ENCODE measurements at regions not wholly inside any gene's neighbourhood (a gene's known extent, or its start where the extent isn't known, plus 50 kb on each side); places are given as distances from the start of the nearest gene placed in this dataset.

DNA sequence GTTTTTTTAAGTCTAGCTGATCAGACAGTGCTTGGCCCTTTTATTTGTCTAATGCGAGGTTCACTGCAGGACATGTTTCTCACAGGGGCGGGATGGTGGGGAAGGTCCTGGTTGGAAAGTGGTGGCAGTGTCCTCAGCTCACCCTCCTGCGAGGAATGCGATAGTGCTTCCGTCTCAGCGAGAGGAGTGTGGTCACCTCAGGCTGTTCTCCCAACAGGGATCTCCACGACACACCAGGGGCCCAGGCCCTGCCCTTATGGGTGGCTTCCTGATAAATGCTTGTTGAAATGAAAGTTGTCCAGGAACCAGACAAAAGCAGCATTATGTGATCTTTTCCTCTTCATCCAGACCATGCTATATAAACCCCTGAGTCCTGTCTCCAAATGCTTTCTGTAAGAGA lies 70.1 kb downstream of the BOLA3 start:
- Histone ChIP-seq H3K4me3 (ENCODE audit: low read length in 3 of 3) (no peak overlapping the region), H3K36me3 (ENCODE audit: control insufficient read depth in 3 of 3, insufficient read depth in 3 of 3, low read length in 3 of 3) (peaks cover 8 to 16% (median 14%) of the 10 kb centered on the region in 3 donors), H3K27me3 (ENCODE audit: control insufficient read depth in 3 of 3, insufficient read depth in 3 of 3, low read length in 3 of 3) (no peaks in the 10 kb centered on the region), H3K27ac (ENCODE audit: low read depth, low read length) (no peak overlapping the region), H3K4me1 (ENCODE audit: control insufficient read depth in 3 of 3, insufficient read depth in 3 of 3, low read length in 3 of 3) (peaks cover 0 to 6% (median 2%) of the 10 kb centered on the region in 3 donors), H3K9ac (ENCODE audit: low read depth in 1 of 3, low read length in 3 of 3) (peak overlapping the region in 1 of 3 donors; percentile 40), H3K9me3 (ENCODE audit: control insufficient read depth in 3 of 3, low read length in 3 of 3) (no peaks in the 10 kb centered on the region)

DNA sequence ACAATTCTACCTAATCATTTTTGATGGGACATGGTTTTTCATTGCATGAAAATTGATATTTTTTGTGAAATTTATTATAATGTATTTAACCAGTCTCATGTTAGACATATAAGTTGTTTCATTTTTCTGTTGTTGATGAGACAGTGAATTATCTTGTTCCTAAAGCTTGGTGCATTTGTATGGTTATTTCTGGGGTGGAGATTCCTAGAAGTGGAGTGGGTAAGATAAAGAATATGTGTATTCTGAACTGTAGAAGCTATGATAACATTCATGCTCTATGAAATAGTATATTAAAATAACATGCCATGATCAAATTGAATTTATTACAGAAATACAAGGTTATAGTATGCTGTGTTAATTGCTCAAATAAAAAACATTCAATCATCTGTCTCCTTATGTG lies 69.2 kb downstream of the BOLA3 start:
- no peak overlapping the region for H3K9ac ChIP-seq (ENCODE audit: low read depth in 1 of 3, low read length in 3 of 3)
- H3K36me3 ChIP-seq (ENCODE audit: control insufficient read depth in 3 of 3, insufficient read depth in 3 of 3, low read length in 3 of 3) = peaks cover 8 to 24% (median 14%) of the 10 kb centered on the region in 3 donors
- H3K4me1 ChIP-seq (ENCODE audit: control insufficient read depth in 3 of 3, insufficient read depth in 3 of 3, low read length in 3 of 3) = peaks cover 0 to 6% (median 2%) of the 10 kb centered on the region in 3 donors

DNA sequence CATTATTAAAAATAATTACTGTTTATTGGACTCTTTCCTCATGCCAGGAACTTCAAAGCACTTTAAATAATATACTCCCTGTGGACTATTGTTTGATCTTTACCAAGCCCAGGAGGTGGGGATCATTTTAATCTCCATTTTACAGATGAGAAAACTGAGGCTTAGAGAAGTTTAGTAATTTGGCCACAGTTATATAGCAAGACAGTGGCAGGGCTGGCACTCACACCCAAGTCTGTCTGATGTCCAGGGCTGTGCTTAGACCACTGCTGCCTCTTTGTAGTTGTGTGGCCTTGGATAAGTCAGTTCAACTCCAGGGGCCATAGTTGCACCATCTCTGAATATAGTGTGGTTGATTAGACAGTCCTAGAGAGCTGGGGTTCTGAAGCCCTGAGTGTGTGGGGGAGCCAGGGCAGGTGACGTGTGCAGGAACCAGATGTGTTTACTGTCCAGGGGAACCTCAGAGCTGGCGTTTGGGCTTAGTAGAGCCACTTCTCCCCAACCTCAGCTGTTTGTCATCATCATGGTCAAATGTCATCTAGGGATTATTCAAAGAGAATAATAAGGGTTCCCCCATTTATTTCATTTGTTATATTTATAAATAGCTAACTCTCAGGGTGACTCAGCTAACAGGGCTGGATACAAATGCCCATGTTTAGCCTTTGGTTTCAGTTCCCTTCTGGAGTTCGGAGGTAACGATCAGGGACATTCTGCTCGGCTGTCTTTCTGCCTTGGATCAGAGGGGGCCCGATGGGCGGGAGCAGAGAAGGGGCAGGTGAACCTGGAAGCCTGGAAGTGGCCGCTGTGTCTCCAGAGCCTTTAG lies 68.0 kb downstream of the BOLA3 start:
- Histone ChIP-seq H3K27me3 (ENCODE audit: control insufficient read depth in 3 of 3, insufficient read depth in 3 of 3, low read length in 3 of 3) (no peaks in the 10 kb centered on the region), H3K36me3 (ENCODE audit: control insufficient read depth in 3 of 3, insufficient read depth in 3 of 3, low read length in 3 of 3) (peaks cover 11 to 20% (median 14%) of the 10 kb centered on the region in 3 donors), H3K9ac (ENCODE audit: low read depth in 1 of 3, low read length in 3 of 3) (no peak overlapping the region), H3K27ac (ENCODE audit: low read depth, low read length) (no peak overlapping the region), H3K4me1 (ENCODE audit: control insufficient read depth in 3 of 3, insufficient read depth in 3 of 3, low read length in 3 of 3) (peaks cover 0 to 6% (median 2%) of the 10 kb centered on the region in 3 donors), H3K4me3 (ENCODE audit: low read length in 3 of 3) (no peak overlapping the region), H3K9me3 (ENCODE audit: control insufficient read depth in 3 of 3, low read length in 3 of 3) (no peaks in the 10 kb centered on the region)

More for the DNA sequence above, 69.2 kb downstream of the BOLA3 start:
- no peaks in the 10 kb centered on the region for H3K27me3 ChIP-seq (ENCODE audit: control insufficient read depth in 3 of 3, insufficient read depth in 3 of 3, low read length in 3 of 3)
- no peaks in the 10 kb centered on the region for H3K9me3 ChIP-seq (ENCODE audit: control insufficient read depth in 3 of 3, low read length in 3 of 3)
- no peak overlapping the region for H3K27ac ChIP-seq (ENCODE audit: low read depth, low read length)
- no peak overlapping the region for H3K4me3 ChIP-seq (ENCODE audit: low read length in 3 of 3)

DNA sequence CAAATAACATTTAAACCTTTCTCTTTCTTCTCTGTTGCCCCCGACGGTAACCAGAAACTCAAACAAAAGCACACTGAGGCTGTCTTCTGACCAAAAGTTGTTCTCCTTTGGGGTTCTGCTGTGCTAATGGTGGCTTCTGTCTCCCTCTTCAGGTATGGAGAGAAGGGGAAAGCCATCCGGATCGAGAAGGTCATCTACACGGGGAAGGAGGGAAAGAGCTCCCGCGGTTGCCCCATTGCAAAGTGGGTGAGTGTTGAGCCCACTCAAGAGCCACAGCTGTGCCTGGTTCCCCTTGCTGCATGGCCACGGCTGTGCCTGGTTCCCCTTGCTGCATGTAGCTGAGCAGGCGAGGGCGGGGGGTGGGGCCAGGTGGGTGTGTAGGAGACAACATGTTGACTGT lies 67.4 kb downstream of the BOLA3 start:
- Histone ChIP-seq H3K36me3 (ENCODE audit: control insufficient read depth in 3 of 3, insufficient read depth in 3 of 3, low read length in 3 of 3) (peaks cover 11 to 20% (median 14%) of the 10 kb centered on the region in 3 donors), H3K9me3 (ENCODE audit: control insufficient read depth in 3 of 3, low read length in 3 of 3) (no peaks in the 10 kb centered on the region), H3K9ac (ENCODE audit: low read depth in 1 of 3, low read length in 3 of 3) (no peak overlapping the region), H3K4me1 (ENCODE audit: control insufficient read depth in 3 of 3, insufficient read depth in 3 of 3, low read length in 3 of 3) (peaks cover 0 to 6% (median 2%) of the 10 kb centered on the region in 3 donors), H3K27me3 (ENCODE audit: control insufficient read depth in 3 of 3, insufficient read depth in 3 of 3, low read length in 3 of 3) (no peaks in the 10 kb centered on the region), H3K27ac (ENCODE audit: low read depth, low read length) (no peak overlapping the region), H3K4me3 (ENCODE audit: low read length in 3 of 3) (no peak overlapping the region)

DNA sequence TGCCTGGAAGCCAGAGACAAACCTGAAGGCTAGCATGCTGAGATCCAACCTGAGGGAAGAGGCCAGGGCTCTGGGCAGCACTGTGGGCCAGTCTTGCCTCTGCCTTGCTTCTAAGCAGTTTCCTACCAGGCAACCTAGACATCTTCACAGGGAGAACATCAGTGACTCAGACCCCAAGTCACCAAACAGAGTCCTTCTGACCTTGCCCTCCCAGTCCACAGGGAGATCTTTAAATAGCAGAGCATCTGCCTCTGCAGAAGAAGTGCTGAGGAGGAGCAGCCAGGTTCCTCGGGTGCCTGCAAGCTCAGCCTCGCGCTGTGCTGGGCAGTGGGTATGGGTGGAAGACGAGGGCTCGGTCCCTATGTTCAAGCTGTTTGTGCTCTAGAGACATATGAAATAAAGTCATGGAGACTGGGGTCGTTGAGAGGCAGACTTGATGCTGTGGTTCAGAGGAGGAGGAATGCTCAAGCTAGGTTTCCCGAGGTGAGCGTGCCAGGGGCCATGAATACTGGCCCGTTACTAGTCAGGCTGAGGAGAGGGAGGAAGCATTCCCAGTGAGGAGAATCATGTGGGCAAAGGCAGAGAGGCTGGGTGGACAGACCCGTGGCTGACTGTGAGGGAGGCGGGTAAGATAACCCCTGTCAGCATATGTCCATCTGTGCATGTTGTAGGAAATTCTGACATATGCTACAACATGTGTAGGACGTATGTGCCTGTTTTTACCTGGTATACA lies 66.5 kb downstream of the BOLA3 start:
- Histone ChIP-seq H3K27me3 (ENCODE audit: control insufficient read depth in 3 of 3, insufficient read depth in 3 of 3, low read length in 3 of 3) (no peaks in the 10 kb centered on the region), H3K9ac (ENCODE audit: low read depth in 1 of 3, low read length in 3 of 3) (no peak overlapping the region), H3K4me1 (ENCODE audit: control insufficient read depth in 3 of 3, insufficient read depth in 3 of 3, low read length in 3 of 3) (peaks cover 0 to 6% (median 2%) of the 10 kb centered on the region in 3 donors), H3K27ac (ENCODE audit: low read depth, low read length) (no peak overlapping the region), H3K4me3 (ENCODE audit: low read length in 3 of 3) (no peak overlapping the region), H3K9me3 (ENCODE audit: control insufficient read depth in 3 of 3, low read length in 3 of 3) (no peaks in the 10 kb centered on the region), H3K36me3 (ENCODE audit: control insufficient read depth in 3 of 3, insufficient read depth in 3 of 3, low read length in 3 of 3) (peaks cover 11 to 16% (median 14%) of the 10 kb centered on the region in 3 donors)

DNA sequence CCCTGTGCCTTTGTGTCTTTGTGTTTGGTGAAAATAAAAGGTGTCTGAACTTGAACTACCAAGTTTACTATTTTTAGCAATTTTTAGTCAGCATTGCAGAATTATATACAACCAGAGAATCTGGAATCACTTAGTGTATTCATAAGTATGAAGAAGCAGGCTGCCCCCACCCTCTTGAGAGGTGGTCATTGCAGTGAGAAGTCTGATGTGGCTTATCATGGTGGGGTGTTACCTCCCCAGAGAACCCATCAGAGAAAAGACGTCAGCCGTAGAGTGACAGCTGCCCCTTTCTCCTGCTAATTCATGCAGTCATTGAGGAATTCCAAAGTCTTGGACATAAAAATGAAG lies 66.0 kb downstream of the BOLA3 start:
- Histone ChIP-seq H3K4me3 (ENCODE audit: low read length in 3 of 3) (no peak overlapping the region), H3K27ac (ENCODE audit: low read depth, low read length) (no peak overlapping the region), H3K9ac (ENCODE audit: low read depth in 1 of 3, low read length in 3 of 3) (no peak overlapping the region), H3K9me3 (ENCODE audit: control insufficient read depth in 3 of 3, low read length in 3 of 3) (no peaks in the 10 kb centered on the region), H3K36me3 (ENCODE audit: control insufficient read depth in 3 of 3, insufficient read depth in 3 of 3, low read length in 3 of 3) (peaks cover 11 to 16% (median 14%) of the 10 kb centered on the region in 3 donors), H3K27me3 (ENCODE audit: control insufficient read depth in 3 of 3, insufficient read depth in 3 of 3, low read length in 3 of 3) (no peaks in the 10 kb centered on the region), H3K4me1 (ENCODE audit: control insufficient read depth in 3 of 3, insufficient read depth in 3 of 3, low read length in 3 of 3) (peaks cover 0 to 6% (median 2%) of the 10 kb centered on the region in 3 donors)

DNA sequence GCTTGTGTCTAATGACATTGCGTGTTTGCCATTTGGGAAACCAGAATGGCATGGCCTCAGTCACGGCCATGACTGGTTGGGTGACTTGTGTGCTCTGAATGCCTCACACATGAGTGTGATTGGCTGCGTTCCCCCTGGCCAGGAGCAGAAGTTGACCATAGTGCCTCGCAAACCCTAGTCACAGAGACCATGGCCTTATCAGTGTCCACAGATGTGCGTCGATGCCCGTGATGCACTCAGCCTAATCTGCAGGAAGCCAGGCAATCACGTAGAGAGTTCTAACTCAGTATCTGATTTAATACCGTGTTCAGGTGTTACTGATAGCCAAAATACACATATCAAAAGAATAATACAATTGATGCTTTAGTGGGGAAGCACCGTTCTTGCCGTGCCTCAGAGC lies 64.0 kb downstream of the BOLA3 start:
- no peaks in the 10 kb centered on the region for H3K9me3 ChIP-seq (ENCODE audit: control insufficient read depth in 3 of 3, low read length in 3 of 3)
- no peaks in the 10 kb centered on the region for H3K27me3 ChIP-seq (ENCODE audit: control insufficient read depth in 3 of 3, insufficient read depth in 3 of 3, low read length in 3 of 3)
- no peak overlapping the region for H3K9ac ChIP-seq (ENCODE audit: low read depth in 1 of 3, low read length in 3 of 3)
- peaks cover 14 to 23% (median 20%) of the 10 kb centered on the region in 3 donors for H3K36me3 ChIP-seq (ENCODE audit: control insufficient read depth in 3 of 3, insufficient read depth in 3 of 3, low read length in 3 of 3)
- no peak overlapping the region for H3K4me3 ChIP-seq (ENCODE audit: low read length in 3 of 3)
- peaks cover 0 to 6% (median 2%) of the 10 kb centered on the region in 3 donors for H3K4me1 ChIP-seq (ENCODE audit: control insufficient read depth in 3 of 3, insufficient read depth in 3 of 3, low read length in 3 of 3)
- H3K27ac ChIP-seq (ENCODE audit: low read depth, low read length) = no peak overlapping the region
